IMR-90 (cell line): ENCODE measurements at regions not wholly inside any gene's neighbourhood (a gene's known extent, or its start where the extent isn't known, plus 50 kb on each side); places are given as distances from the start of the nearest gene placed in this dataset.

Experiments
- ATAC-seq: fragments of 200-7000 bp; cut with Tn5 transposase; 2 replicates; pipeline ENCODE4 v1.9.1; 2020; ENCODE audit warnings: low read depth, mild to moderate bottlenecking, moderate library complexity
- BruUV-seq: library from RNA; stranded (reverse); fragments of 400-500 nt; replicated peaks from 2 replicates; lab custom pipeline; 2021; lab: Mats Ljungman, UMichigan
- CTCF ChIA-PET: fragments of 300-600 bp; formaldehyde crosslinking; extraction: SDS; loops from one replicate; lab custom pipeline; 2021; ENCODE audit warnings: antibody characterized with exemption; lab: Yijun Ruan, JAX
- POLR2A ChIA-PET: fragments of 300-600 bp; sonication (Branson Sonifier 250); formaldehyde crosslinking; loops from one replicate; lab custom pipeline; 2022; ENCODE audit warnings: antibody characterized with exemption; ENCODE audit not compliant: unreplicated experiment; lab: Charles Lee
- DNase-seq: peaks from one replicate; pipeline ENCODE4 v3.0.0; 2013
- H2AFZ ChIP-seq: replicated peaks from 2 replicates; pipeline ENCODE3; 2013; ENCODE audit warnings: low read length, mild to moderate bottlenecking; ENCODE audit not compliant: poor library complexity
- H2AK5ac ChIP-seq: 2 replicates; pipeline ENCODE4 v1.6.1; 2013; ENCODE audit warnings: low read depth, low read length, inconsistent platforms
- H2AK9ac ChIP-seq: replicated peaks from 2 replicates; pipeline ENCODE3; 2013; ENCODE audit warnings: mild to moderate bottlenecking, low read depth, low read length, moderate library complexity; ENCODE audit not compliant: poor library complexity
- H2BK120ac ChIP-seq: 2 replicates; pipeline ENCODE4 v1.6.1; 2013; ENCODE audit warnings: low read depth, low read length, inconsistent platforms
- H2BK15ac ChIP-seq: 3 replicates; pipeline ENCODE4 v1.6.1; 2013; ENCODE audit warnings: low read depth, low read length, inconsistent platforms
- H2BK20ac ChIP-seq: 2 replicates; pipeline ENCODE4 v1.6.1; 2013; ENCODE audit warnings: low read depth, mild to moderate bottlenecking, inconsistent platforms, low read length, moderate library complexity
- H2BK5ac ChIP-seq: 2 replicates; pipeline ENCODE4 v1.6.1; 2013; ENCODE audit warnings: mild to moderate bottlenecking, low read depth, low read length, inconsistent platforms; ENCODE audit not compliant: poor library complexity, severe bottlenecking
- H3K14ac ChIP-seq: replicated peaks from 2 replicates; pipeline ENCODE4 v1.6.1; 2013; ENCODE audit warnings: low read depth, low read length, inconsistent platforms
- H3K18ac ChIP-seq: 2 replicates; pipeline ENCODE4 v1.6.1; 2013; ENCODE audit warnings: low read depth, low read length, control low read depth
- H3K23ac ChIP-seq: 2 replicates; pipeline ENCODE4 v1.6.1; 2013; ENCODE audit warnings: low read depth, low read length, inconsistent platforms
- H3K27ac ChIP-seq: 2 replicates; pipeline ENCODE4 v1.5.1; 2013; ENCODE audit warnings: mild to moderate bottlenecking, control low read depth, low read length; ENCODE audit not compliant: insufficient read depth
- H3K27me3 ChIP-seq: 2 replicates; pipeline ENCODE4 v1.6.1; 2013; ENCODE audit warnings: low read length; ENCODE audit not compliant: control insufficient read depth, insufficient read depth
- H3K36me3 ChIP-seq: 2 replicates; pipeline ENCODE4 v1.6.1; 2013; ENCODE audit warnings: low read length, mixed read lengths; ENCODE audit not compliant: control insufficient read depth, insufficient read depth
- H3K4ac ChIP-seq: 2 replicates; pipeline ENCODE4 v1.6.1; 2013; ENCODE audit warnings: low read depth, low read length, inconsistent platforms
- H3K4me1 ChIP-seq: 2 replicates; pipeline ENCODE4 v1.6.1; 2013; ENCODE audit warnings: low read length, mixed read lengths; ENCODE audit not compliant: control insufficient read depth, insufficient read depth
- H3K4me2 ChIP-seq: 2 replicates; pipeline ENCODE4 v1.6.1; 2013; ENCODE audit warnings: low read depth, mild to moderate bottlenecking, control low read depth, low read length, moderate library complexity
- H3K4me3 ChIP-seq: 2 replicates; pipeline ENCODE4 v1.5.1; 2013; ENCODE audit warnings: low read depth, mild to moderate bottlenecking, control low read depth, low read length, moderate library complexity; ENCODE audit not compliant: insufficient read depth
- H3K56ac ChIP-seq: 2 replicates; pipeline ENCODE4 v1.6.1; 2013; ENCODE audit warnings: low read length, inconsistent platforms; ENCODE audit not compliant: insufficient read depth; ENCODE audit errors: extremely low read depth
- H3K79me1 ChIP-seq, 2 experiments: 2 replicates each; pipeline ENCODE4 v1.6.1; 2013; ENCODE audit warnings: low read length in 2 of 2, inconsistent platforms in 1 of 2, low read depth in 1 of 2
- H3K9ac ChIP-seq: 2 replicates; pipeline ENCODE4 v1.6.1; 2013; ENCODE audit warnings: low read depth, low read length, control low read depth
- H3K9me1 ChIP-seq: 2 replicates; pipeline ENCODE4 v1.6.1; 2013; ENCODE audit warnings: low read length, inconsistent platforms; ENCODE audit not compliant: insufficient read depth
- H3K9me3 ChIP-seq: 2 replicates; pipeline ENCODE4 v1.6.1; 2013; ENCODE audit warnings: low read length; ENCODE audit not compliant: control insufficient read depth, insufficient read depth
- H4K20me1 ChIP-seq: 2 replicates; pipeline ENCODE4 v1.6.1; 2013; ENCODE audit warnings: low read length, inconsistent platforms; ENCODE audit not compliant: insufficient read depth
- H4K5ac ChIP-seq: 2 replicates; pipeline ENCODE4 v1.6.1; 2013; ENCODE audit warnings: mild to moderate bottlenecking, low read depth, low read length, control low read depth
- H4K8ac ChIP-seq, 2 experiments: 2 replicates each; pipeline ENCODE4 v1.6.1; 2013; ENCODE audit warnings: low read depth in 2 of 2, low read length in 2 of 2, control low read depth in 1 of 2, inconsistent platforms in 1 of 2
- H4K91ac ChIP-seq: 2 replicates; pipeline ENCODE4 v1.6.1; 2013; ENCODE audit warnings: low read depth, low read length, inconsistent platforms; ENCODE audit not compliant: insufficient read depth
- BHLHE40 ChIP-seq: fragments of 150-350 bp; IDR thresholded peaks from 2 replicates; pipeline ENCODE4 v1.6.1; 2016; ENCODE audit warnings: mild to moderate bottlenecking, low read depth, low read length
- CHD1 ChIP-seq: IDR thresholded peaks from 2 replicates; pipeline ENCODE4 v1.6.1; 2012; ENCODE audit warnings: low read depth, low read length, improper control_type of control experiment
- ELK1 ChIP-seq: fragments of 150-350 bp; IDR thresholded peaks from 2 replicates; pipeline ENCODE4 v1.6.1; 2016; ENCODE audit warnings: low read depth, mild to moderate bottlenecking, low read length, moderate library complexity, borderline replicate concordance
- MAFK ChIP-seq: IDR thresholded peaks from 2 replicates; pipeline ENCODE4 v1.6.1; 2012; ENCODE audit warnings: low read depth, low read length, improper control_type of control experiment
- MAZ ChIP-seq: IDR thresholded peaks from 2 replicates; pipeline ENCODE4 v1.6.1; 2012; ENCODE audit warnings: low read depth, mild to moderate bottlenecking, low read length, improper control_type of control experiment, moderate library complexity, borderline replicate concordance
- POLR2A ChIP-seq: IDR thresholded peaks from 2 replicates; pipeline ENCODE4 v1.6.1; 2012; ENCODE audit warnings: mild to moderate bottlenecking, low read depth, low read length
- RAD21 ChIP-seq: IDR thresholded peaks from 2 replicates; pipeline ENCODE4 v1.6.1; 2012; ENCODE audit warnings: low read length, improper control_type of control experiment
- RCOR1 ChIP-seq: IDR thresholded peaks from 2 replicates; pipeline ENCODE4 v1.6.1; 2012; ENCODE audit warnings: mild to moderate bottlenecking, low read length, improper control_type of control experiment; ENCODE audit not compliant: insufficient replicate concordance
- SMC3 ChIP-seq: fragments of 150-350 bp; IDR thresholded peaks from 2 replicates; pipeline ENCODE4 v1.6.1; 2016; ENCODE audit warnings: low read depth, mild to moderate bottlenecking, antibody characterized with exemption, low read length, moderate library complexity
- WGBS, 2 experiments: methylation state at CpG; one replicate each; pipeline versions ENCODE4 v1.1.5 to v1.1.7; 2013; ENCODE audit warnings: missing lambda C conversion rate in 2 of 2; ENCODE audit not compliant: insufficient read length in 1 of 2; ENCODE audit errors: extremely low coverage in 2 of 2; 5-methylcytosine and 5-hydroxymethylcytosine counted together
- dilution Hi-C: fragments of 300-500 bp; cut with HindIII; formaldehyde crosslinking; loops from one replicate; pipeline ENCODE4 v1.14.3; 2018; ENCODE audit warnings: low sequenced_read_pairs; ENCODE audit not compliant: unreplicated experiment
- in situ Hi-C: fragments of 300-500 bp; cut with MboI; formaldehyde crosslinking; loops from 3 replicates; pipeline ENCODE4 v1.14.3; 2019; ENCODE audit warnings: low sequenced_read_pairs, inconsistent platforms, mixed read lengths
- intact Hi-C: fragments of 100-400 bp; cut with micrococcal nuclease; formaldehyde crosslinking; loops from 2 replicates; pipeline ENCODE4 v1.10.0; 2022
- TF ChIP-seq, protein P1 (sequence below): fragments of 150-350 bp; IDR thresholded peaks from 2 replicates; pipeline ENCODE4 v1.6.1; 2017; ENCODE audit warnings: mild to moderate bottlenecking, antibody characterized with exemption, low read length, low read depth

DNA sequence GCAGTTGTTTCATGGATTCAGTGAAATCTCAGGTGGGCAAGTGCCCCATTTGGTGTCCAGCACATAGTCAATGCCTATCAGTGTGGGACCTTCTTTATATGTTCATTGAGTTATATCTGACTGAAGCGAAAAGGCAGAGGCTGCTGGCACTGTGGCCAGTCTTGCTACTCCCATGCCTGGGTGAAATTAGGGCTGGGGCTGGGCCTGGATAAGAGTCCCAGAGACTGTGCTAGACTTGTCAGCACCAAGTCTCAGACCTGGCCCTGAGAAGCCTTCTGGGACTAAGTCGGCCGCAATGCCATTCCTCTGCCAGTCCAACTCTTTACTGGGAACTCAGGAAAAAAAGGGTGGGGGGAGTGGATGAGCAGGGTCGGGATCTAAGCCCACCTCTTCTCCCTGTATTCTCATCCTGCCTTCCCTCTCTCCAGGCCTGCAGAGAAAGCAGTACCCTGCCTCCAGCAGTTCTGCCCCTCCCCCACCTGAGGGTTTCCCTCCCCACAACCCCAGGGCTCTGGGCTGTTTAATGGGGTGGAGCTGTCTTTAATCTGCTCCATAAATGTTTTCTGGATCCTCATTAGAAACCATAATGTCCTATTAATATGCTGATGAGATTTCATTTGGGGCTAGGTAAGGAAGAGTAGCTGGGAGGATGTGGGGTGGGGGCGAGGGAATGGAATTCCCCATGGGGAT is 153.5 kb upstream of the PJA1 start:
- no peaks in the 10 kb centered on the region for H3K36me3 ChIP-seq
- no TSS peak for BruUV-seq
- no peaks in the 10 kb centered on the region for H3K9me1 ChIP-seq
- no peak overlapping the region for H2BK120ac ChIP-seq
- no peak overlapping the region for H3K56ac ChIP-seq
- no peak overlapping the region for H2AK5ac ChIP-seq
- no peak overlapping the region for H2AFZ ChIP-seq
- DNase-seq: no peak
- no peak for ATAC-seq
- peaks cover 48% of the 10 kb centered on the region for H3K27me3 ChIP-seq
- ChIA-PET POLR2A (no interaction called here), CTCF (no interaction called here)
- no peak overlapping the region for H3K27ac ChIP-seq
- no peak overlapping the region for H3K4me2 ChIP-seq
- H2BK5ac ChIP-seq: no peak overlapping the region
- no peak overlapping the region for H3K4me3 ChIP-seq
- no peak overlapping the region for H2AK9ac ChIP-seq
- no peak overlapping the region for H3K18ac ChIP-seq
- H3K4ac ChIP-seq: no peak overlapping the region
- no peak overlapping the region for H2BK20ac ChIP-seq
- no peaks in the 10 kb centered on the region for H3K79me1 ChIP-seq
- no peak overlapping the region for H4K91ac ChIP-seq
- dilution Hi-C loops: no loop called here
- no peak overlapping the region for H2BK15ac ChIP-seq
- no peaks in the 10 kb centered on the region; the same call in 1 of the 2 replicates for H4K20me1 ChIP-seq
- no peak overlapping the region for H3K14ac ChIP-seq
- no peak overlapping the region for H3K9ac ChIP-seq
- TF ChIP-seq CHD1 (no peak), BHLHE40 (no peak), POLR2A (no peak), SMC3 (no peak), ELK1 (no peak), RCOR1 (no peak), MAFK (no peak), RAD21 (no peak), MAZ (no peak)
- TF ChIP-seq, protein P1, sequence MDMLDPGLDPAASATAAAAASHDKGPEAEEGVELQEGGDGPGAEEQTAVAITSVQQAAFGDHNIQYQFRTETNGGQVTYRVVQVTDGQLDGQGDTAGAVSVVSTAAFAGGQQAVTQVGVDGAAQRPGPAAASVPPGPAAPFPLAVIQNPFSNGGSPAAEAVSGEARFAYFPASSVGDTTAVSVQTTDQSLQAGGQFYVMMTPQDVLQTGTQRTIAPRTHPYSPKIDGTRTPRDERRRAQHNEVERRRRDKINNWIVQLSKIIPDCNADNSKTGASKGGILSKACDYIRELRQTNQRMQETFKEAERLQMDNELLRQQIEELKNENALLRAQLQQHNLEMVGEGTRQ: no peak
- H3K23ac ChIP-seq: no peak overlapping the region
- H3K4me1 ChIP-seq: no peaks in the 10 kb centered on the region
- WGBS, 2 experiments: no CpG with 5 or more reads among the region's 5 CpGs
- no peaks in the 10 kb centered on the region for H3K9me3 ChIP-seq
- H4K8ac ChIP-seq: no peak overlapping the region
- no peak overlapping the region for H4K5ac ChIP-seq
- intact Hi-C loops: no loop called here
- in situ Hi-C loops: no loop called here
